ENCODE measurements at regions not wholly inside any gene's neighbourhood (a gene's known extent, or its start where the extent isn't known, plus 50 kb on each side); places are given as distances from the start of the nearest gene placed in this dataset.
A peak's percentile ranks its signal among the peaks of the same experiment; 100 is the strongest.
"Not testable (repeated sequence)": the region's sequence is repeated elsewhere in the genome, so short reads cannot be mapped to it uniquely, and the experiment has no call there.

GRCh38 chr9:87210658-87211057 lies 263.4 kb upstream of the GAS1 start:
- DNase-seq, result not testable (repeated sequence)

- no peak for DNase-seq
These were observed 264.4 kb upstream of the GAS1 start for GRCh38 chr9:87211669-87212068.

- DNase-seq, result no peak
These were observed 265.3 kb upstream of the GAS1 start for GRCh38 chr9:87212605-87213021.

GRCh38 chr9:87213948-87214347 lies 266.6 kb upstream of the GAS1 start:
- no peak for DNase-seq

GRCh38 chr9:87214991-87215390 lies 267.7 kb upstream of the GAS1 start:
- DNase-seq, result no peak

GRCh38 chr9:87216036-87216435 lies 268.7 kb upstream of the GAS1 start:
- no peak for DNase-seq

- no peak for DNase-seq
These were observed 269.7 kb upstream of the GAS1 start for GRCh38 chr9:87216897-87217455.

GRCh38 chr9:87223392-87224246 lies 274.0 kb upstream of the DAPK1 start:
- DNase-seq, result peak; percentile 17

GRCh38 chr9:87226896-87227295 lies 270.8 kb upstream of the DAPK1 start:
- DNase-seq, result no peak

GRCh38 chr9:87227456-87227855 lies 270.2 kb upstream of the DAPK1 start:
- no peak for DNase-seq

GRCh38 chr9:87229108-87229507 lies 268.6 kb upstream of the DAPK1 start:
- DNase-seq, result no peak

- no peak for DNase-seq
These were observed 264.2 kb upstream of the DAPK1 start for GRCh38 chr9:87233431-87233830.

- DNase-seq, result peak; percentile 88
These were observed 263.7 kb upstream of the DAPK1 start for GRCh38 chr9:87233899-87234455.

GRCh38 chr9:87234854-87235253 lies 262.8 kb upstream of the DAPK1 start:
- no peak for DNase-seq

GRCh38 chr9:87236546-87236945 lies 261.1 kb upstream of the DAPK1 start:
- no peak for DNase-seq

GRCh38 chr9:87237336-87237735 lies 260.3 kb upstream of the DAPK1 start:
- DNase-seq, result peak; percentile 44

- DNase-seq, result no peak
These were observed 259.1 kb upstream of the DAPK1 start for GRCh38 chr9:87238545-87238944.

GRCh38 chr9:87239312-87239711 lies 258.4 kb upstream of the DAPK1 start:
- no peak for DNase-seq

GRCh38 chr9:87243602-87244001 lies 254.1 kb upstream of the DAPK1 start:
- DNase-seq, result peak; percentile 64

- DNase-seq, result no peak
These were observed 252.4 kb upstream of the DAPK1 start for GRCh38 chr9:87245271-87245670.

GRCh38 chr9:87247097-87247496 lies 250.6 kb upstream of the DAPK1 start:
- DNase-seq, result no peak

- DNase-seq, result no peak
These were observed 248.6 kb upstream of the DAPK1 start for GRCh38 chr9:87249029-87249428.

GRCh38 chr9:87250205-87250604 lies 247.5 kb upstream of the DAPK1 start:
- DNase-seq, result no peak
